GM12878 (cell line): ENCODE measurements at regions not wholly inside any gene's neighbourhood (a gene's known extent, or its start where the extent isn't known, plus 50 kb on each side); places are given as distances from the start of the nearest gene placed in this dataset.

Experiments
- ATAC-seq: fragments of 200-7000 bp; cut with Tn5 transposase; 3 replicates; pipeline ENCODE4 v1.9.1; 2020; ENCODE audit warnings: mild to moderate bottlenecking, moderate library complexity
- BruUV-seq: library from RNA; stranded (reverse); fragments of 400-500 nt; replicated peaks from 2 replicates; lab custom pipeline; 2021; lab: Mats Ljungman, UMichigan
- CTCF ChIA-PET: fragments of 300-600 bp; sonication (Branson Sonifier 250); formaldehyde crosslinking; extraction: SDS; loops from one replicate; lab custom pipeline; 2021; ENCODE audit warnings: inconsistent platforms; lab: Yijun Ruan, JAX
- POLR2A ChIA-PET: fragments of 350-600 bp; formaldehyde crosslinking; extraction: SDS; loops from one replicate; lab custom pipeline; 2021; ENCODE audit warnings: inconsistent platforms; lab: Charles Lee
- RAD21 ChIA-PET: fragments of 300-600 bp; sonication (Branson Sonifier 250); formaldehyde crosslinking; loops from one replicate; lab custom pipeline; 2023; ENCODE audit warnings: antibody characterized with exemption; ENCODE audit not compliant: unreplicated experiment; lab: Charles Lee
- SMC1A ChIA-PET: fragments of 300-600 bp; sonication (Branson Sonifier 250); formaldehyde crosslinking; loops from one replicate; lab custom pipeline; 2023; ENCODE audit not compliant: unreplicated experiment, uncharacterized antibody; lab: Charles Lee
- DNase-seq: peaks from one replicate; pipeline ENCODE4 v3.0.0-alpha.2; 2011; ENCODE audit warnings: low read depth, low spot score
- FAIRE-seq: peaks from 3 replicates; lab custom pipeline; 2011; peaks lifted over from hg19 to GRCh38; lab: Jason Lieb, UNC
- H2AFZ ChIP-seq: 2 replicates; pipeline ENCODE4 v1.6.0; 2011; ENCODE audit warnings: low read depth, low read length, control low read depth; ENCODE audit not compliant: control insufficient read depth
- H3K27ac ChIP-seq: 2 replicates; pipeline ENCODE4 v1.5.1; 2011; ENCODE audit warnings: control low read depth; ENCODE audit not compliant: control insufficient read depth, insufficient read depth
- H3K27me3 ChIP-seq, 2 experiments: replicated peaks in 1 of 2; 2 replicates each; pipeline versions ENCODE4 v1.6.0 to v1.6.1; 2011; ENCODE audit warnings: low read length in 1 of 2; ENCODE audit not compliant: control insufficient read depth in 2 of 2, insufficient read depth in 2 of 2
- H3K36me3 ChIP-seq, 2 experiments: 2 replicates each; pipeline ENCODE4 v1.5.1; 2011; ENCODE audit warnings: low read length in 1 of 2; ENCODE audit not compliant: control insufficient read depth in 2 of 2, insufficient read depth in 2 of 2
- H3K4me1 ChIP-seq: 2 replicates; pipeline ENCODE4 v1.6.1; 2011; ENCODE audit warnings: mild to moderate bottlenecking, low read length, moderate library complexity, mixed read lengths; ENCODE audit not compliant: control insufficient read depth, insufficient read depth
- H3K4me2 ChIP-seq: 2 replicates; pipeline ENCODE4 v1.6.0; 2011; ENCODE audit warnings: control low read depth; ENCODE audit not compliant: control insufficient read depth, insufficient read depth
- H3K4me3 ChIP-seq: fragments of 200-600 bp; sonication (generic); 2 replicates; pipeline ENCODE4 v1.5.1; 2016
- H3K79me2 ChIP-seq: 2 replicates; pipeline ENCODE4 v1.6.0; 2011; ENCODE audit warnings: low read length; ENCODE audit not compliant: control insufficient read depth, insufficient read depth
- H3K9ac ChIP-seq: 2 replicates; pipeline ENCODE4 v1.8.0; 2011; ENCODE audit warnings: low read length, control low read depth, mixed read lengths; ENCODE audit not compliant: control insufficient read depth, insufficient read depth
- H3K9me3 ChIP-seq: replicated peaks from 3 replicates; pipeline ENCODE4 v1.5.1; 2011; ENCODE audit warnings: mild to moderate bottlenecking, low read length; ENCODE audit not compliant: control insufficient read depth, insufficient read depth
- H4K20me1 ChIP-seq: 2 replicates; pipeline ENCODE4 v1.6.0; 2011; ENCODE audit not compliant: control insufficient read depth, insufficient read depth
- JUND ChIP-seq: IDR thresholded peaks from 2 replicates; pipeline ENCODE4 v1.6.1; 2012; ENCODE audit warnings: low read depth, mild to moderate bottlenecking, low read length, improper control_type of control experiment, moderate library complexity
- KDM1A ChIP-seq: fragments of 200-600 bp; sonication (generic); IDR thresholded peaks from 2 replicates; pipeline ENCODE4 v1.6.1; 2016; ENCODE audit warnings: borderline replicate concordance
- MEF2B ChIP-seq: fragments of 450-650 bp; IDR thresholded peaks from 2 replicates; pipeline ENCODE4 v1.6.1; 2018; ENCODE audit warnings: mild to moderate bottlenecking, moderate library complexity; ENCODE audit not compliant: partially characterized antibody, poor library complexity, severe bottlenecking
- NKRF ChIP-seq: fragments of 450-650 bp; conservative IDR thresholded peaks from 2 replicates; pipeline ENCODE4 v1.6.1; 2017; ENCODE audit warnings: mild to moderate bottlenecking, moderate library complexity
- RUNX3 ChIP-seq: IDR thresholded peaks from 2 replicates; pipeline ENCODE4 v1.6.1; 2012; ENCODE audit warnings: low read length, inconsistent platforms
- SP1 ChIP-seq: IDR thresholded peaks from one replicate; pipeline ENCODE4 v1.6.1; 2011; ENCODE audit warnings: low read depth, low read length
- STAT3 ChIP-seq: IDR thresholded peaks from 2 replicates; pipeline ENCODE4 v1.6.1; 2011; ENCODE audit warnings: low read depth, low read length, improper control_type of control experiment
- whole genome bisulfite sequencing: methylation state at CpG from one replicate; pipeline ENCODE4 v1.1.6; 2016; ENCODE audit warnings: low lambda C conversion rate; ENCODE audit not compliant: insufficient replicate concordance, insufficient coverage; ENCODE audit errors: missing lambda C conversion rate; 5-methylcytosine and 5-hydroxymethylcytosine counted together
- in situ Hi-C: fragments of 300-500 bp; cut with MboI; formaldehyde crosslinking; loops from 9 replicates; pipeline ENCODE4 v1.14.3; 2018; ENCODE audit warnings: mixed read lengths
- intact Hi-C: fragments of 100-400 bp; cut with micrococcal nuclease; formaldehyde crosslinking; loops from one replicate; pipeline ENCODE4 v1.14.2; 2022; ENCODE audit not compliant: unreplicated experiment

GRCh38 chr5:112002376-112002775 is 245.4 kb upstream of the NREP start (continued):
- no peak for TF ChIP-seq NKRF
- TF ChIP-seq SP1 = no peak
- TF ChIP-seq JUND = no peak

- in situ Hi-C loops = no loop called here
- no peaks in the 10 kb centered on the region for H4K20me1 ChIP-seq
These were observed 242.3 kb upstream of the NREP start for GRCh38 chr5:111999286-111999685.

More at GRCh38 chr5:111999286-111999685, 242.3 kb upstream of the NREP start:
- ChIA-PET RAD21 (interaction anchor here (0.8 kb wide), 1 partner anchor 26 kb away, joined by 3 read pairs; no protein-coding TSS in a partner anchor), SMC1A (interaction anchor here (1.0 to 1.2 kb wide), 3 partner anchors 17 to 31 kb away, joined by 3 to 5 read pairs (median 4); no protein-coding TSS in a partner anchor), CTCF (no interaction called here), POLR2A (no interaction called here)
- DNase-seq (no peak), ATAC-seq (no peak), FAIRE-seq (no peak)
- no peak overlapping the region for H3K4me3 ChIP-seq
- no peaks in the 10 kb centered on the region for H3K36me3 ChIP-seq
- no TSS peak for BruUV-seq
- H3K79me2 ChIP-seq = no peaks in the 10 kb centered on the region
- H3K4me2 ChIP-seq = no peak overlapping the region
- H3K27me3 ChIP-seq = no peaks in the 10 kb centered on the region
- WGBS = 80% methylated on average over 1 of the region's 1 CpG
- no peak overlapping the region for H3K27ac ChIP-seq
- H2AFZ ChIP-seq = no peak overlapping the region; the same call in 1 of the 2 replicates
- H3K9me3 ChIP-seq = no peaks in the 10 kb centered on the region; the same call in 2 of the 3 replicates
- H3K9ac ChIP-seq = no peak overlapping the region
- intact Hi-C loops = no loop called here
- TF ChIP-seq STAT3 (no peak), MEF2B (no peak), KDM1A (no peak), RUNX3 (no peak)
- peaks cover 2% of the 10 kb centered on the region; the same call in 1 of the 2 replicates for H3K4me1 ChIP-seq
